Gastrocnemius medialis (tissue), 4 donors: ENCODE measurements at regions not wholly inside any gene's neighbourhood (a gene's known extent, or its start where the extent isn't known, plus 50 kb on each side); places are given as distances from the start of the nearest gene placed in this dataset.

Experiments
- ATAC-seq, 2 donors: fragments of 150-250 bp; one replicate each; pipeline ENCODE4 v1.9.1; 2016
- DNase-seq, 2 donors: peaks; one replicate each; pipeline ENCODE4 v3.0.0-alpha.2; 2019
- H3K27ac ChIP-seq, 4 donors: fragments of 200-600 bp; sonication (generic); 1 replicate in 1 of 4; 2 replicates in 3 of 4; pipeline ENCODE4 v1.5.1; 2016 to 2018; ENCODE audit warnings: mild to moderate bottlenecking in 2 of 4, moderate library complexity in 1 of 4
- H3K27me3 ChIP-seq, 3 donors: fragments of 200-600 bp; sonication (generic) in 2 of 3; 1 replicate in 1 of 3; 2 replicates in 2 of 3; pipeline versions ENCODE4 v1.5.1 to v1.6.0; 2016 to 2019; ENCODE audit warnings: mild to moderate bottlenecking in 1 of 3, moderate library complexity in 1 of 3
- H3K36me3 ChIP-seq, 2 donors: fragments of 200-600 bp; sonication (generic) in 1 of 2; one replicate each; pipeline ENCODE4 v1.5.1; 2017 to 2018
- H3K4me1 ChIP-seq, 2 donors: fragments of 200-600 bp; sonication (generic) in 1 of 2; one replicate each; pipeline ENCODE4 v1.5.1; 2016 to 2017; ENCODE audit warnings: mild to moderate bottlenecking in 2 of 2
- H3K4me3 ChIP-seq, 4 donors: fragments of 200-600 bp; sonication (generic) in 3 of 4; 1 replicate in 1 of 4; 2 replicates in 3 of 4; pipeline ENCODE4 v1.5.1; 2016 to 2019; ENCODE audit warnings: mild to moderate bottlenecking in 2 of 4
- H3K9me3 ChIP-seq, 3 donors: fragments of 200-600 bp; sonication (generic) in 2 of 3; 1 replicate in 1 of 3; 2 replicates in 2 of 3; pipeline ENCODE4 v1.5.1; 2016 to 2019
- CTCF ChIP-seq, 5 experiments: fragments of 450-650 bp in 3 of 5; fragments of 200-600 bp in 2 of 5; sonication (generic) in 2 of 5; IDR thresholded peaks in 4 of 5; conservative IDR thresholded peaks in 1 of 5; 1 replicate in 4 of 5; 2 replicates in 1 of 5; pipeline ENCODE4 v1.5.1; 2016 to 2019; ENCODE audit warnings: antibody characterized with exemption in 5 of 5, mild to moderate bottlenecking in 3 of 5, moderate library complexity in 3 of 5
- POLR2A ChIP-seq, 2 donors: fragments of 450-650 bp; IDR thresholded peaks; one replicate each; pipeline ENCODE4 v1.6.1; 2017; ENCODE audit warnings: antibody characterized with exemption in 2 of 2, mild to moderate bottlenecking in 2 of 2, moderate library complexity in 2 of 2
- in situ Hi-C, 4 donors: fragments of 200-750 bp; cut with MboI; loops; one replicate each; pipeline versions ENCODE4 v1.15.0 to v1.8.0; 2017; ENCODE audit warnings: low sequenced_read_pairs in 4 of 4
- intact Hi-C: fragments of 100-400 bp; cut with DNase I; formaldehyde crosslinking; loops from one replicate; pipeline ENCODE4 v1.15.1; 2023; ENCODE audit warnings: low total_unique reads

DNA sequence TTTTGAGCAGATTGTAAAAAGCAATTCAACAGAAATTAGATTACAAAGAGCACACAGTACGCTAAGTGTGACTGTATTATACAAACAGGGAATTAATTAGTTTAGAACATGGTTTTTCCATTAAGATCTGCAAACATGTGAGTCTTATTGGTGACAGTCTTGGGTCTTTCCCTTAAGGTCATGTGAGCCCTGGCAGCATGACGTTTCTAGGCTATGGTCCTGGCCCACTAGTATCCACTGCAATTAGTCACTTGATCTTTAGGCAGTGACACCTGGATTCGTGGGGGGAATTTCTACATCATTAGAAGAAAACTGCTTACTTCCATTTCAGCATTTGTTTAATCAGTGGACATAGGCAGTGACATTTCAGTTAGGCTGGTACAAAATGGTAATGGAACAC is 360.2 kb upstream of the NR2F2 start:
- ATAC-seq: no peak
- Histone ChIP-seq H3K27ac (no peak overlapping the region), H3K4me3 (no peak overlapping the region), H3K27me3 (no peaks in the 10 kb centered on the region), H3K9me3 (no peaks in the 10 kb centered on the region), H3K36me3 (no peaks in the 10 kb centered on the region), H3K4me1 (no peaks in the 10 kb centered on the region)
- no peak for TF ChIP-seq POLR2A (IDR thresholded peaks at IDR 0.05)
- TF ChIP-seq CTCF (IDR thresholded peaks at IDR 0.05 in 4 of 5, conservative IDR thresholded peaks at IDR 0.05 in 1 of 5): no peak
- in situ Hi-C loops: no loop called here
- intact Hi-C loops: no loop called here
- DNase-seq: no peak

GRCh38 chr15:95972041-95972553 is 358.4 kb upstream of the NR2F2 start:
- H3K4me1 ChIP-seq: no peaks in the 10 kb centered on the region
- no peak for DNase-seq
- H3K9me3 ChIP-seq: no peaks in the 10 kb centered on the region
- in situ Hi-C loops: no loop called here
- H3K4me3 ChIP-seq: no peak overlapping the region
- no peaks in the 10 kb centered on the region for H3K27me3 ChIP-seq
- no peaks in the 10 kb centered on the region for H3K36me3 ChIP-seq
- H3K27ac ChIP-seq: no peak overlapping the region
- intact Hi-C loops: no loop called here
- ATAC-seq: no peak
- TF ChIP-seq POLR2A (IDR thresholded peaks at IDR 0.05) (no peak), CTCF (IDR thresholded peaks at IDR 0.05 in 4 of 5, conservative IDR thresholded peaks at IDR 0.05 in 1 of 5) (no peak)

GRCh38 chr15:95972812-95973211 is 357.7 kb upstream of the NR2F2 start:
- no peaks in the 10 kb centered on the region for H3K4me1 ChIP-seq
- in situ Hi-C loops (no loop called here), intact Hi-C loops (no loop called here)
- H3K36me3 ChIP-seq: no peaks in the 10 kb centered on the region
- DNase-seq: no peak
- H3K4me3 ChIP-seq: no peak overlapping the region
- no peak for ATAC-seq
- H3K9me3 ChIP-seq: no peaks in the 10 kb centered on the region
- H3K27me3 ChIP-seq: no peaks in the 10 kb centered on the region
- H3K27ac ChIP-seq: no peak overlapping the region
- TF ChIP-seq CTCF (IDR thresholded peaks at IDR 0.05 in 4 of 5, conservative IDR thresholded peaks at IDR 0.05 in 1 of 5): no peak
- no peak for TF ChIP-seq POLR2A (IDR thresholded peaks at IDR 0.05)

- Histone ChIP-seq H3K4me1 (no peaks in the 10 kb centered on the region), H3K4me3 (no peak overlapping the region), H3K27ac (no peak overlapping the region), H3K27me3 (no peaks in the 10 kb centered on the region), H3K36me3 (no peaks in the 10 kb centered on the region), H3K9me3 (no peaks in the 10 kb centered on the region)
- no peak for TF ChIP-seq POLR2A (IDR thresholded peaks at IDR 0.05)
- TF ChIP-seq CTCF (IDR thresholded peaks at IDR 0.05 in 4 of 5, conservative IDR thresholded peaks at IDR 0.05 in 1 of 5): no peak
- in situ Hi-C loops (no loop called here), intact Hi-C loops (no loop called here)
- no peak for ATAC-seq
- no peak for DNase-seq
Observed at GRCh38 chr15:95973566-95974256, 356.8 kb upstream of the NR2F2 start.

GRCh38 chr15:95975212-95975611 is 355.3 kb upstream of the NR2F2 start:
- in situ Hi-C loops: no loop called here
- Histone ChIP-seq H3K4me1 (no peaks in the 10 kb centered on the region), H3K36me3 (no peaks in the 10 kb centered on the region), H3K27me3 (no peaks in the 10 kb centered on the region), H3K27ac (no peak overlapping the region), H3K9me3 (no peaks in the 10 kb centered on the region), H3K4me3 (no peak overlapping the region)
- ATAC-seq (no peak), DNase-seq (no peak)
- intact Hi-C loops: no loop called here
- TF ChIP-seq POLR2A (IDR thresholded peaks at IDR 0.05) (no peak), CTCF (IDR thresholded peaks at IDR 0.05 in 4 of 5, conservative IDR thresholded peaks at IDR 0.05 in 1 of 5) (no peak)
